Body of pancreas (tissue), 4 donors: ENCODE measurements at regions not wholly inside any gene's neighbourhood (a gene's known extent, or its start where the extent isn't known, plus 50 kb on each side); places are given as distances from the start of the nearest gene placed in this dataset.

ENCODE experiments used
- CTCF ChIP-seq, 7 experiments: fragments of 450-650 bp in 4 of 7; fragments of 200-600 bp in 3 of 7; sonication (generic) in 3 of 7; IDR thresholded peaks; one replicate each; pipeline ENCODE4 v1.5.1; 2016 to 2019; ENCODE audit warnings: antibody characterized with exemption in 7 of 7
- POLR2A ChIP-seq, 3 donors: fragments of 450-650 bp; IDR thresholded peaks; one replicate each; pipeline ENCODE4 v1.6.1; 2016; ENCODE audit warnings: antibody characterized with exemption in 3 of 3, mild to moderate bottlenecking in 2 of 3

DNA sequence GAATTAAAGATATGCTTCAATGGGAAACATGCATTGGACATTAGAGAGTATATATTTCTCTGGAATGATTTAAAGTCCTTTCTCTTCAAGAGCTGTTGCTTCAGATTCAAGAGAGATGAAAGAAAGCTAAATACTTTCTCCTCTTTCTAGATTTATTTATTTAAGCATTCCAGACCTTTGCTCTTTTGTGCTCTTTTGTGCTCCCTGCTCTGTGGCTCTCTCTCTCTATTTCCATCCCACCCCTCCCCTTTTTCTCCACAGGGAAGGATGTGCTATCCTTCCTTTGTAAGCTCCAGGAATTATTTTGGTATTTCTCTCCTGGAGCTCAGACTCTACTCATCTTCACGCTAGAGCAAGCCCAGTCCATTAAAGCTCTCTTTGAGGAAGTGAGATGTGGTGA lies 871.9 kb upstream of the GBE1 start:
- no peak for TF ChIP-seq CTCF (IDR thresholded peaks at IDR 0.05)
- no peak for TF ChIP-seq POLR2A (IDR thresholded peaks at IDR 0.05)
